Right atrium auricular region (tissue), 2 donors: ENCODE measurements at regions not wholly inside any gene's neighbourhood (a gene's known extent, or its start where the extent isn't known, plus 50 kb on each side); places are given as distances from the start of the nearest gene placed in this dataset.

Source experiments
- DNase-seq: peaks from one replicate; pipeline ENCODE4 v3.0.0-alpha.2; 2019; ENCODE audit warnings: low spot score
- H3K27ac ChIP-seq, 2 donors: fragments of 200-600 bp; sonication (generic); 1 replicate in 1 of 2; 2 replicates in 1 of 2; pipeline ENCODE4 v1.5.1; 2016 to 2019
- H3K27me3 ChIP-seq, 2 donors: fragments of 200-600 bp; sonication (generic); one replicate each; pipeline versions ENCODE4 v1.5.1 to v1.6.0; 2017 to 2019
- H3K36me3 ChIP-seq: fragments of 200-600 bp; sonication (generic); one replicate; pipeline ENCODE4 v1.5.1; 2016
- H3K4me1 ChIP-seq, 2 donors: fragments of 200-600 bp; sonication (generic); one replicate each; pipeline versions ENCODE4 v1.5.1 to v1.6.0; 2017 to 2019
- H3K4me3 ChIP-seq, 2 donors: fragments of 200-600 bp; sonication (generic); 1 replicate in 1 of 2; 2 replicates in 1 of 2; pipeline ENCODE4 v1.5.1; 2017 to 2019; ENCODE audit warnings: mild to moderate bottlenecking in 1 of 2, moderate library complexity in 1 of 2
- H3K9me3 ChIP-seq, 2 donors: fragments of 200-600 bp; sonication (generic); one replicate each; pipeline ENCODE4 v1.5.1; 2019
- CTCF ChIP-seq, 2 donors: fragments of 200-600 bp; sonication (generic); IDR thresholded peaks; one replicate each; pipeline ENCODE4 v1.5.1; 2019; ENCODE audit warnings: antibody characterized with exemption in 2 of 2

- Histone ChIP-seq H3K9me3 (no peaks in the 10 kb centered on the region), H3K27ac (no peak overlapping the region), H3K4me1 (no peaks in the 10 kb centered on the region), H3K4me3 (no peak overlapping the region), H3K27me3 (no peaks in the 10 kb centered on the region), H3K36me3 (no peaks in the 10 kb centered on the region)
- TF ChIP-seq CTCF (IDR thresholded peaks at IDR 0.05): no peak
- DNase-seq: no peak
Observed at GRCh38 chr14:53849549-53849948, 107.1 kb downstream of the BMP4 start.

GRCh38 chr14:53848854-53849253, 107.8 kb downstream of the BMP4 start:
- no peak for TF ChIP-seq CTCF (IDR thresholded peaks at IDR 0.05)
- DNase-seq: no peak
- no peaks in the 10 kb centered on the region for H3K27me3 ChIP-seq
- H3K4me1 ChIP-seq: no peaks in the 10 kb centered on the region
- H3K9me3 ChIP-seq: no peaks in the 10 kb centered on the region
- H3K27ac ChIP-seq: no peak overlapping the region
- no peaks in the 10 kb centered on the region for H3K36me3 ChIP-seq
- no peak overlapping the region for H3K4me3 ChIP-seq

- H3K9me3 ChIP-seq: no peaks in the 10 kb centered on the region
- no peak overlapping the region for H3K27ac ChIP-seq
- no peaks in the 10 kb centered on the region for H3K27me3 ChIP-seq
- H3K4me1 ChIP-seq: no peaks in the 10 kb centered on the region
- no peak overlapping the region for H3K4me3 ChIP-seq
- DNase-seq: no peak
- H3K36me3 ChIP-seq: no peaks in the 10 kb centered on the region
- no peak for TF ChIP-seq CTCF (IDR thresholded peaks at IDR 0.05)
Observed at GRCh38 chr14:53847881-53848280, 108.7 kb downstream of the BMP4 start.

GRCh38 chr14:53847057-53847456, 109.6 kb downstream of the BMP4 start:
- no peak for DNase-seq
- H3K36me3 ChIP-seq: no peaks in the 10 kb centered on the region
- no peaks in the 10 kb centered on the region for H3K4me1 ChIP-seq
- H3K9me3 ChIP-seq: no peaks in the 10 kb centered on the region
- no peak for TF ChIP-seq CTCF (IDR thresholded peaks at IDR 0.05)
- H3K27ac ChIP-seq: no peak overlapping the region
- H3K4me3 ChIP-seq: no peak overlapping the region
- no peaks in the 10 kb centered on the region for H3K27me3 ChIP-seq

- no peak for TF ChIP-seq CTCF (IDR thresholded peaks at IDR 0.05)
Observed at GRCh38 chr14:53845813-53846693, 110.6 kb downstream of the BMP4 start.

GRCh38 chr14:53842938-53843337, 113.7 kb downstream of the BMP4 start:
- Histone ChIP-seq H3K27me3 (no peaks in the 10 kb centered on the region), H3K4me3 (no peak overlapping the region), H3K4me1 (no peaks in the 10 kb centered on the region), H3K36me3 (no peaks in the 10 kb centered on the region), H3K27ac (no peak overlapping the region), H3K9me3 (no peaks in the 10 kb centered on the region)
- no peak for DNase-seq
- TF ChIP-seq CTCF (IDR thresholded peaks at IDR 0.05): no peak

More at GRCh38 chr14:53845813-53846693, 110.6 kb downstream of the BMP4 start:
- Histone ChIP-seq H3K36me3 (no peaks in the 10 kb centered on the region), H3K4me3 (no peak overlapping the region), H3K9me3 (no peaks in the 10 kb centered on the region), H3K27ac (no peak overlapping the region), H3K27me3 (no peaks in the 10 kb centered on the region), H3K4me1 (no peaks in the 10 kb centered on the region)
- no peak for DNase-seq
